GM19397 (cell line): ENCODE measurements at regions not wholly inside any gene's neighbourhood (a gene's known extent, or its start where the extent isn't known, plus 50 kb on each side); places are given as distances from the start of the nearest gene placed in this dataset.
A peak's percentile ranks its signal among the peaks of the same experiment; 100 is the strongest.
"Not testable (repeated sequence)": the region's sequence is repeated elsewhere in the genome, so short reads cannot be mapped to it uniquely, and the experiment has no call there.

Source experiments
- ATAC-seq: cut with Tn5 transposase; IDR thresholded peaks from one replicate; pipeline ENCODE4 v1.9.1; 2021; ENCODE audit warnings: mild to moderate bottlenecking, moderate library complexity; ENCODE audit not compliant: unreplicated experiment

DNA sequence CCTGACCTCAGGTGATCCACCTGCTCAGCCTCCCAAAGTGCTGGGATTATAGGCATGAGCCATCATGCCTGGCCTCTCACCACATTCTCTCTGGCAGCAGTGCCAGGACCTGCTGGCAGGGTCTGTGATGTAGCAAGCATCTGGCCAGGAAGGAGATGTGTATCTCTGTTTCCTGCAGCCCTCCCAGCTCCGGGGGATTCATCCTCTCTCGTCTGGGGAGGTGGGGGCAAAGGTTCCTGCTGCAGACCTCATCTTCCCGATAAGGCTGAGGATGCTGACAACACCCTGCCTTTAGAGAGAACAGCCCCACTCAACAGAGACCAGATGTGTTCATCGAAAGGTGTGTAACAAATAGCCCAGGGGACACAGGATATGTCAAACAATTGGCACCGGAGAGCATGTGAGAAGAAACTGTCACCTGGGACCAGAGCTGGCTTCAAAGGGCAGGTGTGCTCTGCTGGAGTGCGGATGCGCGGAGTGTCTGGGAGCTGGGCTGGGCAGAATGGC lies 54.8 kb upstream of the SEC14L1 start:
- ATAC-seq, result no peak

DNA sequence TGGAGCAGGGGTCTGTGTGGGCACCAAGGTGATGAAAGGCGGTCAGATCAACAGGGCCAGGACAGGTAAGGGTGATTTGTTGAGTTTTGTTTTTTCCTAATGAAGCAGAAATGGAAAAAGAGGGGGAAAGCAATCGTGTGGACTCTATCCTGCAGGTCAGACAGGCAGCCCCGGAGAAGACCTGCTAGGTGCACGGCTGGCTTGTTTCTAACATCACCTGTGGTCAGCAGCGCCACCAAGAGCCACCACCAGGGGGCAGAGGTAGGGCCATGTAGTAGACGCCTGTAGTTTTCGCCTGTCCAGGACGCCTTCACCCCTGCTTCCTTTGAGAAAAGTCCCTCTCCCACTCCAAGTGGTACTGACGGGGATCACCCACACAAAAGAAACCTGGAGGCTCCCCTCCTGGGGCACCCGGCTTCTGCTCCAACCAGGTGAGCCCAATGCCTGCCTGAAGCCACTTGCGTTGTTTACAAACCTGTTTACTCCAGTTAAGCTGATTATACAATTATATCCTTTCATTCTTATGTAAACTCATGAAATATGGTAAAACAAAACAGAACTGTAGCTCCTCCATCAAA lies 54.2 kb upstream of the SEC14L1 start:
- ATAC-seq, result no peak

DNA sequence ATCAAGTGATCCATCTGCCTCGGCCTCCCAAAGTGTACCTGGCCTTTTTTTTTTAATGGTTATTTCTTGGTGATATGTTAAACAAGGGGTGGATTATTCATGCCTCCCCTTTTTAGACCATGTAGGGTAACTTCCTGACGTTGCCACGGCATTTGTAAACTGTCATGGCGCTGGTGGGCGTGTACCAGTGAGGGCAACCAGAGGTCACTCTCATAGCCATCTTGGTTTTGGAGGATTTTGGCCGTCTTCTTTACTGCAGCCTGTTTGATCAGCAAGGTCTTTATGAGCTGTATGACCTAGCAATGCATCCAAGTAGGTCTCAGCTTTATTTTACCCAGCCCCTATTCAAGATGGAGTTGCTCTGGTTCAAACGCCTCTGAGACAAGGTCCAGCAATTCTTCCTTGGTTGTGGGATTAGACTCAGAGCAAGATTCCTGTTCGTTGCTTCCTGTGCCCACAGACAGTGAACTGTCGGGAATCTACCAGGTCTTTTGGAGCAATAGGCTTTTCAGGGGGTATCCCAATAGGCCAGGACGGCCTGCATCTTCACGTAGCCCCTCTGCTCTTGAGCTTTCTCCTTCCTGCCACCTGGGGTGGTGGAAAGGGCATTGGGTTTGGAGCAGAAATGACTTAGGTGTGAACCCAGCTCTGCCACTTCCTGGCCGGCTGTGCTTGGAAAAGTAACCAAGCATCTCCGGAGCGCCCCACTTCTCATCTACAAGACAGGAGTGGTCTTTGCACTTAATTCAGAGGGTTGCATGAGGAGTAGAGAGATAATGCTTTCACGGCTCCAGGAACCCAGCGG lies 52.9 kb upstream of the SEC14L1 start:
- ATAC-seq, result no peak

DNA sequence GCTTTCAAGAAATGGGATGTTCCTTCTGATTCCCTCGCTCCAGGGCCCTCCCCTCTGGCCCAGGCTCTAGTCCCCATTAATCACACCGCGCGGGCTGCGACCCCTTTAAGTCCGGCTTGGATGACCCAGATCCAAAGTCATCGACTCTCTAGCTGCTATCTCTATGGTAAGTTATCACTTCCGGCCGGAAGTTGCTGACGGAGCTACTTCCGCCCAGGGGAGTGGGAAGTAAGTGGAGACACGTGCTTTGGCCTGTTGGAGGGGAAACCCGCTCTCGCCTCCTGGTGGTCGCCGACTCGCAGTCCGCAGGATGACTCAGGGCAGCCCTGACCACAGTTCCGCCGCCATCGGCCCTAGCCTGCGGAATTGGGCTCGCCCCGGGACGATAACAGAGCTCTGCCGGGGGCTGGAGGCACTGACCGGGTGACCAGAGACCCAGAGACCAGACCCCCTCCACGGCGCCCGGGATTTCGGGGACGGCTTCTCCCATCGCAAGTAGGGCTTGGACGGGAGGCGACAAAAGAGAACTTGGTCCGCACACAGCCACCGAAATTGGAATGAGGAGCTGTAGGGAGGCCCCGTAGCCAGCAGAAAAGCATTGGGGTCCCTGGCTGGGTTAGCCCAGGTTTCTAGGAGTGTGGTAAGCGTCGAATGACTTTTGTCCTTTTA lies 52.2 kb upstream of the SEC14L1 start:
- peak; percentile 85 for ATAC-seq

DNA sequence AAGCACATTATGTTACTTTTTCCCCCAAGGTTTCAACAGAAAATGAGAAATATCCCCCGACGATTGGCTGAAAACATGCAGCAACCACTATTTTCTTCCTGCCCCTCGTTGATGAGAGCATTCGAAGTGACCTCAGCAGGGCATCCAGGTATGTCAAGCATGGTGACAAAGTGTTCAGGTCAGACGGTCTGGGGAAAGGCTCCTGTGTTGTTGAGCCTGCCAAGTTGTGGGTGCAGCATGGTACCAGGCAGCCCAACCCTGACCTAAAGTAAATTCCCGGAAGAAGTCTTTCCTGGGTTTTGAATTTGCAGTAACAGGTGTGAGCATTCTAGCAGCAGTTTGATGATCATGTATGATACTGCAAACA lies 51.7 kb upstream of the SEC14L1 start:
- no peak for ATAC-seq

DNA sequence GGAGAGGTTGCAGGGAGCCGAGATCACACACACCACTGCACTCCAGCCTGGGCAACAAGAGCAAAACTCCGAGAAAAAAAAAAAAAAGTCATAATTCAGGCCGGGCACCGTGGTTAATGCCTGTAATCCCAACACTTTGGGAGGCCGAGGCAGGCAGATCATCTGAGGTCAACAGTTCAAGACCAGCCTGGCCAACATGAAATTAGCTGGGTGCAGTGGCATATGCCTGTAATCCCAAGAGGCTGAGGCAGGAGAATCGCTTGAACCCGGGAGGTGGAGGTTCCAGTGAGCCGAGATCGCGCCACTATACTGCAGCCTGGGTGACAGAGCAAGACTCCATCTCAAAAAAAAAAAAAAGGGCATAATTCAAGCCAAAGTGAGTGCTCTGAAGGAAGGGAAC lies 50.8 kb upstream of the SEC14L1 start:
- ATAC-seq, result not testable (repeated sequence)

GRCh38 chr17:77090476-77090875 lies 50.3 kb upstream of the SEC14L1 start:
- ATAC-seq, result no peak
